Stimulated activated naive CD8-positive, alpha-beta T cell treated with anti-CD3 and anti-CD28 coated beads, Interleukin-15, amount 100 ng/mL, for 72 hours (primary cell): ENCODE measurements at regions not wholly inside any gene's neighbourhood (a gene's known extent, or its start where the extent isn't known, plus 50 kb on each side); places are given as distances from the start of the nearest gene placed in this dataset.

ENCODE experiments used
- ATAC-seq: fragments of 150-1000 bp; cut with Tn5 transposase; 2 replicates; pipeline ENCODE4 v1.10.0; 2021; ENCODE audit warnings: mild to moderate bottlenecking, moderate library complexity
- DNase-seq, 2 donors: peaks; one replicate each; pipeline ENCODE4 v3.0.0; 2021 to 2022
- H3K27ac Mint-ChIP-seq, 2 donors: one replicate each; pipeline ENCODE4 v1.8.0; 2022; ENCODE audit warnings: mild to moderate bottlenecking in 2 of 2, mixed read lengths in 2 of 2, moderate library complexity in 2 of 2
- H3K27me3 Mint-ChIP-seq: one replicate; pipeline ENCODE4 v1.8.0; 2022; ENCODE audit warnings: mixed read lengths
- H3K4me1 Mint-ChIP-seq: one replicate; pipeline ENCODE4 v1.8.0; 2022; ENCODE audit warnings: mild to moderate bottlenecking, mixed read lengths
- H3K4me3 Mint-ChIP-seq, 2 donors: one replicate each; pipeline ENCODE4 v1.8.0; 2022; ENCODE audit warnings: mild to moderate bottlenecking in 2 of 2, mixed read lengths in 2 of 2, moderate library complexity in 1 of 2
- H3K9me3 Mint-ChIP-seq, 2 donors: one replicate each; pipeline ENCODE4 v1.8.0; 2022; ENCODE audit warnings: mixed read lengths in 2 of 2

DNA sequence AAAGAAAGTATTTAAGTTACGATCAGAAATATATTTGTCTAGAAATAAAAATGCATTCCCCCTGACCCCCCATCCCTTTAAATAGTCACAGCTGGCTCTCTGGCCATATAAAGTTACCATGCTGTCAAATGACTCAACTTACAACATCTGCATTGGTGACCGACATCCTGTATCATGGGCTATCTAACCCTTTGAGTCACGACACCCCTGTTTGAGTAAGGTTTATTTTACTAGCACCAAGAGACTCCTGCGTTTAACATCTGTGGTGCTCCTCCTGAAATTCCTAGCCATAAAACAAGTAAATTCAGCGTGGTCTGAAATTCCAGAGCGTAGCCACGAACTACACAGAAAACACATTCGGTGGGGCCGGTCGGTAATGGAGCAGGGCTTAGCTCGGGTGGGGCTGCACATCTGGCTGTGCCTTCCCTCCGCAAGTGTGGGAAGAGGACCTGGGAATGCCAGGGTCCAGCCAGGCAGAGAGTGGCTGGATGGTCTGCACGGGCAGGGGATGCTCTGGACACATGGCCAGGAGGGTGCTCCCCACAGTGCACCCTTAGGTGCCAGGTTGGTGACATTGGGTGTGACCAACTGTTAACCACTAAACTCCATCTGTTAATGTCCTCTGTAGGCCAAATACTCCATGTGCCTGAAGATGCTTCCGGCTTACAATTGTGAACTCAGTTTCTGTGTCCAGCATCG lies 53.0 kb upstream of the CLDN14 start:
- DNase-seq (no peak), ATAC-seq (no peak)
- no peaks in the 10 kb centered on the region for H3K4me1 Mint-ChIP-seq
- H3K4me3 Mint-ChIP-seq = no peak overlapping the region
- H3K9me3 Mint-ChIP-seq = no peaks in the 10 kb centered on the region
- H3K27ac Mint-ChIP-seq = no peak overlapping the region
- peaks cover 8% of the 10 kb centered on the region for H3K27me3 Mint-ChIP-seq

GRCh38 chr21:36533468-36533848 lies 53.5 kb upstream of the CLDN14 start:
- Mint-ChIP-seq H3K27ac (no peak overlapping the region), H3K27me3 (peaks cover 6% of the 10 kb centered on the region), H3K4me3 (no peak overlapping the region), H3K4me1 (no peaks in the 10 kb centered on the region), H3K9me3 (no peaks in the 10 kb centered on the region)
- DNase-seq = no peak
- no peak for ATAC-seq

- ATAC-seq (no peak), DNase-seq (no peak)
- Mint-ChIP-seq H3K4me1 (no peaks in the 10 kb centered on the region), H3K27ac (no peak overlapping the region), H3K27me3 (no peaks in the 10 kb centered on the region), H3K9me3 (no peaks in the 10 kb centered on the region), H3K4me3 (no peak overlapping the region)
Measured at GRCh38 chr21:36534656-36535055, 54.7 kb upstream of the CLDN14 start.

- no peaks in the 10 kb centered on the region for H3K27me3 Mint-ChIP-seq
- H3K4me3 Mint-ChIP-seq = no peak overlapping the region
- no peak for DNase-seq
- no peak overlapping the region for H3K27ac Mint-ChIP-seq
- peak; percentile 62 for ATAC-seq
- no peaks in the 10 kb centered on the region for H3K4me1 Mint-ChIP-seq
- H3K9me3 Mint-ChIP-seq = no peaks in the 10 kb centered on the region
Measured at GRCh38 chr21:36535618-36536241, 55.8 kb upstream of the CLDN14 start.

DNA sequence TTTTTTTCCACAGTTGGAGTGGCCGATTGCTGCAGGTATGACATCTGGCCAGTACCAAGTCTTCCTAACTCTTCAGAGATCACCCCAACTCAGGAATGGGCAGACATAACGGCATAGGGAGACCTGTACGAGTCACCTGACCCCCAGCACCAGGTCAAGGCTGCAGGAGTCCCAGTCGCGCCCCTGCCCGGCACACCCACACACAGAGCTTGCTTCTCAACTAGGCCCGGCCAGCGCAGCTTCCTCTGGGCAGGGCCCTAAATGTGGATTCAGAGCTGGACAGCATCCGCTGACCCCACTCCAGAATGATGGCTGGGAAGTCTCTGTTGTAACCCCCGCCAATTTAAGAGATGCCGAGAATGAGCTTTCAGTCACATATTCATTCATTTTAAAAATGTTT lies 58.8 kb upstream of the CLDN14 start:
- no peak overlapping the region for H3K4me3 Mint-ChIP-seq
- no peak for DNase-seq
- H3K4me1 Mint-ChIP-seq = no peaks in the 10 kb centered on the region
- no peak for ATAC-seq
- no peak overlapping the region for H3K27ac Mint-ChIP-seq
- H3K9me3 Mint-ChIP-seq = no peaks in the 10 kb centered on the region
- H3K27me3 Mint-ChIP-seq = no peaks in the 10 kb centered on the region

- no peaks in the 10 kb centered on the region for H3K9me3 Mint-ChIP-seq
- ATAC-seq = no peak
- no peaks in the 10 kb centered on the region for H3K27me3 Mint-ChIP-seq
- no peaks in the 10 kb centered on the region for H3K4me1 Mint-ChIP-seq
- no peak for DNase-seq
- H3K4me3 Mint-ChIP-seq = no peak overlapping the region
- H3K27ac Mint-ChIP-seq = no peak overlapping the region
Measured at GRCh38 chr21:36539434-36540150, 59.7 kb upstream of the CLDN14 start.

DNA sequence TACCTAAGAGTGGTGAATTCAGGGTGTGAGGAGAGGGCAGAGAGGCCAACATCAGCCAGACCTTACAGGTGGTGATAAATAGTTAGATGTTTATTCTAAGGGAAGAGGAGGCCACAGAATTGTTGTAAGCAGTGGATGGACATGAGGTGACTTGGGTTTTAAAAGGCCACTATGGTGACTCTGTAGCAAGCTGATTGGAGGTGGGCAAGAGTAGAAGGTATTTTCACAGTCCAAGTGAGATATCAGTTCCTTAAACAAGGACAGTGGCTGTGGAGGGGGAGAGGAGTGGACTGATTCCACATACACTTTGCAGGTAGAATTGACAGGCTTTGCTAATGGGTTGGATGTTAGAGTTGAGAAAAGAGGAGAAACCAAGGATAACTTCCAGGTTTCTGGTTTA lies 60.8 kb upstream of the CLDN14 start:
- ATAC-seq = no peak
- Mint-ChIP-seq H3K4me1 (no peaks in the 10 kb centered on the region), H3K9me3 (no peaks in the 10 kb centered on the region), H3K27ac (no peak overlapping the region), H3K27me3 (no peaks in the 10 kb centered on the region), H3K4me3 (no peak overlapping the region)
- DNase-seq = no peak

GRCh38 chr21:36541721-36542139 lies 61.8 kb upstream of the CLDN14 start:
- no peak for DNase-seq
- Mint-ChIP-seq H3K4me3 (no peak overlapping the region), H3K27me3 (no peaks in the 10 kb centered on the region), H3K9me3 (no peaks in the 10 kb centered on the region), H3K27ac (no peak overlapping the region), H3K4me1 (no peaks in the 10 kb centered on the region)
- no peak for ATAC-seq

DNA sequence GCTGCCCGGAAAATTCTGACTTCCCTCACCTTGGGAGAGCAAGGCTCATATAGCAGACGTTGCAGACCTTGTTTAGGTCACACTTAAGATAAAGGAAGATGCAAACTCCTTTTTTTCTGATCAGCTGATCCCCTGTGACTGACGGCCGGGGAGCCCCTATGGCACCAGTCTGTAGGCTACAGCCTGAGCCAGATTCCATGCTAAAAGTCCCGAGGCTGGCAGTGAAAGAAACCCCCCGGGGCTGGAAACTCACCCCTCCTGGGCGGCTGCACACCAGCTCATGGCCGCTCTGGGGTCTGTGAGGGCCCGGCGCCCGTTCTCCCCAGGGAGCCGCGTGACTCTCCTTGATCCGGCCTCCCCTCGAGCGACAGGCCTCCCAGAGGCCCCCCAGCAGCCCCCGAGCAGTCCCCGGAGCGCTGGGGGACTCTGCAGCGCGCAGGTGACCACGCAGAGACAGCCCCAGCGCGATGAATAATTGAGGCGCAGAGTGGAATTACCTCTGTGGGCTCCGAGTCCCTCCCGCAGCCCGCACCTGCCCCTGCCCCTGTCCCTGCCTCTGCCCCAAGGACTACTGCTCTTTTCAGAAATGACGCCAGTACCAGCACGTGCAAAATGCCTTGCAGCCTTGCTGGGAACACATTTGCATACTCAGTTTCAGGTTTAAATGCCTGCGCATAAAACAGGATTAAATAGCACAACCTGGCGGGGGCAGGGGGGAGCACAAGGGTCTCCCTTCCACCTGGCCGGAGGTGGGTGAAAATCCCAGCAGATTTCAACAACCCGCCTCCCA lies 62.6 kb upstream of the CLDN14 start:
- H3K4me1 Mint-ChIP-seq = no peaks in the 10 kb centered on the region
- H3K9me3 Mint-ChIP-seq = no peaks in the 10 kb centered on the region
- ATAC-seq = no peak
- H3K27ac Mint-ChIP-seq = no peak overlapping the region
- DNase-seq = no peak
- H3K27me3 Mint-ChIP-seq = no peaks in the 10 kb centered on the region
- no peak overlapping the region for H3K4me3 Mint-ChIP-seq

- H3K27me3 Mint-ChIP-seq = peaks cover 13% of the 10 kb centered on the region
- no peaks in the 10 kb centered on the region for H3K9me3 Mint-ChIP-seq
- H3K4me1 Mint-ChIP-seq = no peaks in the 10 kb centered on the region
- DNase-seq (no peak), ATAC-seq (no peak)
- H3K27ac Mint-ChIP-seq = no peak overlapping the region
- H3K4me3 Mint-ChIP-seq = no peak overlapping the region
Measured at GRCh38 chr21:36543924-36544323, 64.0 kb upstream of the CLDN14 start.

- no peak for ATAC-seq
- Mint-ChIP-seq H3K4me1 (no peaks in the 10 kb centered on the region), H3K9me3 (no peaks in the 10 kb centered on the region), H3K27me3 (peaks cover 15% of the 10 kb centered on the region), H3K27ac (no peak overlapping the region), H3K4me3 (no peak overlapping the region)
- no peak for DNase-seq
Measured at GRCh38 chr21:36544545-36544944, 64.6 kb upstream of the CLDN14 start.

DNA sequence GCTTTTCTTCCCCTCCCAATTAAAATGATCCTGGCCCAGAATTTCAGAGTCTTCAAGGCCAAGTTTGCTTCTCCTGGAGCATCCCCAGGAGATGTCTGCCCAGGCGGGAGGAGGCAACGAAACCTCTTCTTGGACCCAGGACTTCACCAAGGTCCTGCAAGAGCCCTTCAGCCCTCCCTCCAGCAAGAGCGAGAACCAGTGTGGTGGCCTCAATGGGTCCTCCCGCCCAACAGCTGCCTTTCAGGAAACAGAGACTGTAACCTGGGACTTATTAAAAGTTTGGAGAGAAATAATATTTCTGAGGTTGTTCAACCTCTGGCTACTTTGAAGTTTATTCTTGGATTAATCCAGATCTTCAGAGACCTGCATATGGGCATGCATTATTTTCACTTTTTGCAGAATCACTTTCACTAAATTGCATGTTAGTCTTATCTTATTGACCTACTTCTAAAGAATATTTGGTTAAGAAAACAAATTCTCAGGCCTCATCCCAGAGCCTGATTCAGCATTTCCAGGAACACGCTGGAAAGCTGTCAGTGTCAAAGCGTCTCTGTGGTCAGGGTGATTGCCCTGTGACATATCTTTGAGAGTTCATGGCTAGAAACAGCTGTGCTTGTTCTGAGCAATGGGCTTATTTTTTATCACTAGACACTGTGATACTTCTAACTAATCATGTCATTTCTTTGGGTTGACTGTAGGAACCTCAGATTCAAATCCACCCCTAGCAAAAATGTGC lies 66.0 kb upstream of the CLDN14 start:
- Mint-ChIP-seq H3K4me1 (no peaks in the 10 kb centered on the region), H3K27ac (peak overlapping the region in 1 of 2 donors; percentile 48), H3K9me3 (no peaks in the 10 kb centered on the region), H3K4me3 (no peak overlapping the region), H3K27me3 (peaks cover 15% of the 10 kb centered on the region)
- DNase-seq (no peak), ATAC-seq (no peak)

DNA sequence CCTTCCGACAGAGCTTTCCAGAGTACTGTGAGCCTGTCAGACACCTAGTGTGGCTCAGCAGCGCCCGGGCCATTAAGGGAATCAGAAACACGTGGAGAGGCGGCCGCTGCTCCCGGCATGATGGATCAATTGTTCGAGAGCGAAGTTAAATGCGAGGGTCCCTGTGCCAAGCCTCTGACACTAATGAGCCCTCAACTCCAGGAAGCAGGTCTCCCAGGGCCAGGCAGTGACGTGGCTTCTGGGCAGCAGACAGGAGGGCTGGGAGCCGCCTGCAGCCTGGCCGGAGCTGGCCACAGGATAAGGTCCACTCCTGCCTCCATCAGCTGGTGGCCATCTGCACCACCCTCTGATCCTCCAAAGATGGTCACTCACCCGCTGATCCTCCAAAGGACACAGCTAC lies 67.5 kb upstream of the CLDN14 start:
- no peaks in the 10 kb centered on the region for H3K9me3 Mint-ChIP-seq
- H3K27ac Mint-ChIP-seq = no peak overlapping the region
- H3K27me3 Mint-ChIP-seq = peaks cover 15% of the 10 kb centered on the region
- no peak for DNase-seq
- ATAC-seq = no peak
- H3K4me1 Mint-ChIP-seq = no peaks in the 10 kb centered on the region
- no peak overlapping the region for H3K4me3 Mint-ChIP-seq

DNA sequence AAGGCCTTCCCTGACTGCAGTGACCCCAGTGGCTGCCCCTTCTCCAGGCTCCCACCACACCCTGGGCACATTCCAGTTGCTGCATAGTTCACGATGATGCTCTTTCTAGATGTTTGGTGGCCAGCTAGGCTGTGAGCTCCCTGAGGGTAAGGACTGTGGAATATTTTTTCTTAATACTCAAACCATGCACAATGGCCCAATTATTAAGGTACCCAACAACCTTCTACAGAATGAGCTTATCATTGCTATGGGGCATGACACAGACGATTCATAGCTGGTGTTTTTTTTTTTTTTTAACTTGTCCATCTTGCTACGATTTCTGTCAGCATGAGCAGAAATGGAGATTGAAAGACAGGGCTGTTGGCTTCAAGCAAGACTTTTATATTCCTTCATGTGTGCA lies 68.9 kb upstream of the CLDN14 start:
- Mint-ChIP-seq H3K9me3 (no peaks in the 10 kb centered on the region), H3K27me3 (peaks cover 15% of the 10 kb centered on the region), H3K27ac (peak overlapping the region in 1 of 2 donors; percentile 5), H3K4me3 (no peak overlapping the region), H3K4me1 (no peaks in the 10 kb centered on the region)
- ATAC-seq (no peak), DNase-seq (no peak)

DNA sequence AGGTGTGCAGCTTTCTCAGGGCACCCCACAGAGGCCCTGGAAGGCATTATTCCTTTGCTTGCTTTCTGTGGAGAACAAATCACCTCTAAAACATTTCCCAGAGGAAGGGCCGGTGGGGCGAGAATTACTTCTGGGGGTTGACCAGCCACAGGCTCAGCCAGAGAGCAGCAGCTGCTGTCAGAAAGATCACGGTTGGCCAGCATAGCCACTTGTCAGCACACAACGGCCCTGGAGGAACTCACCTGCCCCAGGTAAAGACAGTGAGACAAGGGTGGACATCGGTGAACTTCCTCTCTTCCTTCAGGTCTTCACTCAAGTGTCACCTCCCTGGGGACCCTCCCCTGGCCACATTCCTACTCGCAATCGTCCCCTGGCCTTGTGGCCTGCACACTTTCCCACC lies 69.5 kb upstream of the CLDN14 start:
- ATAC-seq (no peak), DNase-seq (no peak)
- H3K27ac Mint-ChIP-seq = peak overlapping the region in 1 of 2 donors; percentile 77
- H3K27me3 Mint-ChIP-seq = peaks cover 15% of the 10 kb centered on the region
- no peaks in the 10 kb centered on the region for H3K9me3 Mint-ChIP-seq
- H3K4me1 Mint-ChIP-seq = no peaks in the 10 kb centered on the region
- H3K4me3 Mint-ChIP-seq = no peak overlapping the region
